ENCODE measurements at regions not wholly inside any gene's neighbourhood (a gene's known extent, or its start where the extent isn't known, plus 50 kb on each side); places are given as distances from the start of the nearest gene placed in this dataset.

DNA sequence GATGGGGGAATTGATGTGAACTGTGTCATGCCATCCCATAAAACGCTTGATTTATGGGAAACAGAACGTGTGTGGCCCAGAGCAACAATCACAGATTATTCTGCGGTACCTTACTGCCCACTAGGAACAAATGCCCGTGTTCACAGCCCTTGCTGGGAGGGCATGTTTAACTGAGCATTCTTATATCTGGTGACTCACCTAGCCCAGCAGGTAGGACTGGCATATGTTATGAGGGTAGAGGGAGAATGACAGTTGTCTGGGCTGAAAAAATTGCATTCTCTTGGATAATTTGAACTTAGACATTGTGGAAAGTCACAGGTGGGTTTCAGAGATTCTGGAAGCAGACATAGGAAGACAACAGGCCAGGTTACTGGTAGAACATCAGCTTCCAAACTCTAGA is 460.6 kb downstream of the DMRT2 start:
- Mint-ChIP-seq H3K9me3 (peaks cover 55% of the 10 kb centered on the region), H3K27me3 (ENCODE audit: insufficient read depth) (no peaks in the 10 kb centered on the region; the same call in 1 of the 2 replicates), H3K4me1 (ENCODE audit: low read depth) (no peaks in the 10 kb centered on the region), H3K36me3 (ENCODE audit: low read depth) (no peaks in the 10 kb centered on the region), H3K27ac (no peak overlapping the region), H3K4me3 (no peak overlapping the region)
- TF ChIP-seq, protein P1, sequence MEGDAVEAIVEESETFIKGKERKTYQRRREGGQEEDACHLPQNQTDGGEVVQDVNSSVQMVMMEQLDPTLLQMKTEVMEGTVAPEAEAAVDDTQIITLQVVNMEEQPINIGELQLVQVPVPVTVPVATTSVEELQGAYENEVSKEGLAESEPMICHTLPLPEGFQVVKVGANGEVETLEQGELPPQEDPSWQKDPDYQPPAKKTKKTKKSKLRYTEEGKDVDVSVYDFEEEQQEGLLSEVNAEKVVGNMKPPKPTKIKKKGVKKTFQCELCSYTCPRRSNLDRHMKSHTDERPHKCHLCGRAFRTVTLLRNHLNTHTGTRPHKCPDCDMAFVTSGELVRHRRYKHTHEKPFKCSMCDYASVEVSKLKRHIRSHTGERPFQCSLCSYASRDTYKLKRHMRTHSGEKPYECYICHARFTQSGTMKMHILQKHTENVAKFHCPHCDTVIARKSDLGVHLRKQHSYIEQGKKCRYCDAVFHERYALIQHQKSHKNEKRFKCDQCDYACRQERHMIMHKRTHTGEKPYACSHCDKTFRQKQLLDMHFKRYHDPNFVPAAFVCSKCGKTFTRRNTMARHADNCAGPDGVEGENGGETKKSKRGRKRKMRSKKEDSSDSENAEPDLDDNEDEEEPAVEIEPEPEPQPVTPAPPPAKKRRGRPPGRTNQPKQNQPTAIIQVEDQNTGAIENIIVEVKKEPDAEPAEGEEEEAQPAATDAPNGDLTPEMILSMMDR (IDR thresholded peaks at IDR 0.05), result no peak
- DNase-seq, result no peak

DNA sequence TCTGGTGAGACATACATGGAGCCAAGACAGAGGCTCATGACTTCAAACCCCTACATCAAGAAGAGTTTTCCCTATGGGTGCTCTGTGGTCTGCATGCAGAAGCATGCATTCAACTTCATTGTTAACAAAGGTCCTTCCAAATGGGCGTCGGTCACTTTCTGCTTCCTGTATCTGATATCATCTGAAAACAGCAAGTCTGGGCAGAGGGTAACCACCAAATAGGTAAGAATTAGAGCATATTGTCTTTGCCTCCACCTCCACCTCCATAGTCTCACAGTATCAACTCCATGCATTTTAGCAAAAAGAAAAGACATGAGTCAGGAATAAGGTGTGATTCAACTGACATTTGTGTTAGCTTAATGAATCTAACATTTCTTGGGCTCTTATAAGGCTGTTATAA is 462.9 kb downstream of the DMRT2 start:
- Mint-ChIP-seq H3K36me3 (ENCODE audit: low read depth) (no peaks in the 10 kb centered on the region), H3K9me3 (peaks cover 46% of the 10 kb centered on the region), H3K27ac (no peak overlapping the region), H3K4me1 (ENCODE audit: low read depth) (no peaks in the 10 kb centered on the region), H3K27me3 (ENCODE audit: insufficient read depth) (no peaks in the 10 kb centered on the region; the same call in 1 of the 2 replicates), H3K4me3 (no peak overlapping the region)
- no peak for DNase-seq
- TF ChIP-seq, protein P1 (IDR thresholded peaks at IDR 0.05), result no peak

DNA sequence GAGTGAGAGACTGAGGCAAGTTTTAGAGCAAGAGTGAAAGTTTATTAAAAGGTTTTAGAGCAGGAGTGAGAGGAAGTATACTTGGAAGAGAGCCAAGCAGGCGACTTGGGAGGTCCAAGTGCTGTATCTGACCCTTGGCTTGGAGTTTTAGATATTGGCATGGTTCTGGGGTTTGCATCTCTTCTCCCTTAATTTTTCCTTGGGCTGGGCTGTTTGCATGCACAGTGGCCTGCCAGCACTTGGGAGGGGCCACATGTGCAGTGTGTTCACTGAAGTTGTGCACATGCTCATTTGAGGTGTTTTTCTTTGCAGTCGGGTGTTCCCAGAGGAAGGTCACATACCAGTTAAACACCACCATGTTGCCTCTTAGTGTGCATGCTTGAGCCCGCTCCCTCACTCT is 464.1 kb downstream of the DMRT2 start:
- Mint-ChIP-seq H3K4me3 (no peak overlapping the region), H3K27me3 (ENCODE audit: insufficient read depth) (no peaks in the 10 kb centered on the region; the same call in 1 of the 2 replicates), H3K4me1 (ENCODE audit: low read depth) (no peaks in the 10 kb centered on the region), H3K27ac (no peak overlapping the region), H3K36me3 (ENCODE audit: low read depth) (no peaks in the 10 kb centered on the region), H3K9me3 (peaks cover 39% of the 10 kb centered on the region)
- DNase-seq, result no peak
- TF ChIP-seq, protein P1 (IDR thresholded peaks at IDR 0.05), result no peak

DNA sequence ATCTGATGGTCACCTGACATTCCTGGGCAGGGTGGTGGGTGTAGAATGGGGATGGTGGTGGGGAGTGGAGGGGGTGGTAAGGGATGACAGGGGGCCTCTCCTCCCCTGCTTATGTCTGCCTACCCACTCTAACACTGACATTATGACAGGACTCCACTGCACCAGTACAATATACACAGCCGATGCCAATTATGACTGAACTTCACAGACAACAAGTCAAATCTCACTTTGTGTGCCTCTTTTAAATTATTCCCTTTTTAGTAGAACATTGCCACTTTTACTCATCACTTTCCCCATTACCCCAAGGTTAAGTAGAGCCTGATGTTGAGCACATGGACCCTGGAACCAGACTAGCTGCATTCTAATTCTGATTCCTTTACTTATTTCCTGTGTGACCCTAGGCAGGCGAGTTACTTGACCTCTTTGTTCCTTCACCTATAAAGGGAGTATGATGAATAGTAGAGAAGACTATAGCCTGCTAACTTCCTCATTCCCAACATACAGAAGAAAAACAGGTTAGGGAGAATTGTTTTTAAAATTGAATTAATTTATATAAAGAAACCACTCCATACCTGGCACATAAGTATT is 464.7 kb downstream of the DMRT2 start:
- Mint-ChIP-seq H3K27me3 (ENCODE audit: insufficient read depth) (no peaks in the 10 kb centered on the region; the same call in 1 of the 2 replicates), H3K27ac (no peak overlapping the region), H3K4me3 (no peak overlapping the region), H3K9me3 (peaks cover 33% of the 10 kb centered on the region), H3K4me1 (ENCODE audit: low read depth) (no peaks in the 10 kb centered on the region), H3K36me3 (ENCODE audit: low read depth) (no peaks in the 10 kb centered on the region)
- TF ChIP-seq, protein P1 (IDR thresholded peaks at IDR 0.05), result no peak
- DNase-seq, result no peak

DNA sequence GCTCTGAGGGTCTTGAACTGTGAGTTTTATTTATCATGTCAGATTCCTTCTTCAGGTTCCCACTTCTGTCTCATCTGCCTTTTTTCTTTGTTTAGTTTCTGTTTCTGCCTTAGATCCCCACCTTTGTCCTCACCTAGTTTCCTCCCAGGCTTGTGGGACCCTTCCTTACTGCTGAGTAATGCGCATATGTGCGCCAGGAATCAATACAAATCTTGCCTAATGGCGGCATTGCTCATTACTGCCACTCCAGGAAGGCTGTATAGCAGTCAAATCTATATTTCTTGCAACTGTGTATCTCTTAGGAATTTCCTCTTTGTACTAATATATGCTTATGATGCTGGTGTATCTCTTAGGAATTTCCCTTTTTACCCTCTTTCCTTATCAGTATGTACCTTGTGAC is 465.4 kb downstream of the DMRT2 start:
- Mint-ChIP-seq H3K36me3 (ENCODE audit: low read depth) (no peaks in the 10 kb centered on the region), H3K9me3 (peaks cover 36% of the 10 kb centered on the region), H3K27me3 (ENCODE audit: insufficient read depth) (no peaks in the 10 kb centered on the region; the same call in 1 of the 2 replicates), H3K4me3 (no peak overlapping the region), H3K27ac (no peak overlapping the region), H3K4me1 (ENCODE audit: low read depth) (no peaks in the 10 kb centered on the region)
- DNase-seq, result no peak
- TF ChIP-seq, protein P1 (IDR thresholded peaks at IDR 0.05), result no peak
